ENCODE measurements at regions not wholly inside any gene's neighbourhood (a gene's known extent, or its start where the extent isn't known, plus 50 kb on each side); places are given as distances from the start of the nearest gene placed in this dataset.

- no peak for ATAC-seq
- TF ChIP-seq BACH2 (CRISPR knock-in tag; IDR thresholded peaks at IDR 0.05; ENCODE audit: borderline replicate concordance) (no peak), ZNF8 (CRISPR knock-in tag; IDR thresholded peaks at IDR 0.05) (no peak), RARB (CRISPR knock-in tag; IDR thresholded peaks at IDR 0.05) (no peak)
Measured at GRCh38 chr15:94749811-94750617, 518.7 kb downstream of the MCTP2 start.

GRCh38 chr15:94760348-94760747, 529.0 kb downstream of the MCTP2 start:
- TF ChIP-seq ARNTL (CRISPR knock-in tag; IDR thresholded peaks at IDR 0.05; ENCODE audit: borderline replicate concordance, low read depth) (no peak), BACH2 (CRISPR knock-in tag; IDR thresholded peaks at IDR 0.05; ENCODE audit: borderline replicate concordance) (no peak)
- TF ChIP-seq, protein P1, sequence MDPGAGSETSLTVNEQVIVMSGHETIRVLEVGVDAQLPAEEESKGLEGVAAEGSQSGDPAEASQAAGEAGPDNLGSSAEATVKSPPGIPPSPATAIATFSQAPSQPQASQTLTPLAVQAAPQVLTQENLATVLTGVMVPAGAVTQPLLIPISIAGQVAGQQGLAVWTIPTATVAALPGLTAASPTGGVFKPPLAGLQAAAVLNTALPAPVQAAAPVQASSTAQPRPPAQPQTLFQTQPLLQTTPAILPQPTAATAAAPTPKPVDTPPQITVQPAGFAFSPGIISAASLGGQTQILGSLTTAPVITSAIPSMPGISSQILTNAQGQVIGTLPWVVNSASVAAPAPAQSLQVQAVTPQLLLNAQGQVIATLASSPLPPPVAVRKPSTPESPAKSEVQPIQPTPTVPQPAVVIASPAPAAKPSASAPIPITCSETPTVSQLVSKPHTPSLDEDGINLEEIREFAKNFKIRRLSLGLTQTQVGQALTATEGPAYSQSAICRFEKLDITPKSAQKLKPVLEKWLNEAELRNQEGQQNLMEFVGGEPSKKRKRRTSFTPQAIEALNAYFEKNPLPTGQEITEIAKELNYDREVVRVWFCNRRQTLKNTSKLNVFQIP (CRISPR knock-in tag; IDR thresholded peaks at IDR 0.05; ENCODE audit: borderline replicate concordance, low read depth): no peak
- TF ChIP-seq, protein P2, sequence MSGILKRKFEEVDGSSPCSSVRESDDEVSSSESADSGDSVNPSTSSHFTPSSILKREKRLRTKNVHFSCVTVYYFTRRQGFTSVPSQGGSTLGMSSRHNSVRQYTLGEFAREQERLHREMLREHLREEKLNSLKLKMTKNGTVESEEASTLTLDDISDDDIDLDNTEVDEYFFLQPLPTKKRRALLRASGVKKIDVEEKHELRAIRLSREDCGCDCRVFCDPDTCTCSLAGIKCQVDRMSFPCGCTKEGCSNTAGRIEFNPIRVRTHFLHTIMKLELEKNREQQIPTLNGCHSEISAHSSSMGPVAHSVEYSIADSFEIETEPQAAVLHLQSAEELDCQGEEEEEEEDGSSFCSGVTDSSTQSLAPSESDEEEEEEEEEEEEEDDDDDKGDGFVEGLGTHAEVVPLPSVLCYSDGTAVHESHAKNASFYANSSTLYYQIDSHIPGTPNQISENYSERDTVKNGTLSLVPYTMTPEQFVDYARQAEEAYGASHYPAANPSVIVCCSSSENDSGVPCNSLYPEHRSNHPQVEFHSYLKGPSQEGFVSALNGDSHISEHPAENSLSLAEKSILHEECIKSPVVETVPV (CRISPR knock-in tag; IDR thresholded peaks at IDR 0.05): no peak
- ATAC-seq: no peak

GRCh38 chr15:94761574-94761973, 530.2 kb downstream of the MCTP2 start:
- ATAC-seq: no peak

DNA sequence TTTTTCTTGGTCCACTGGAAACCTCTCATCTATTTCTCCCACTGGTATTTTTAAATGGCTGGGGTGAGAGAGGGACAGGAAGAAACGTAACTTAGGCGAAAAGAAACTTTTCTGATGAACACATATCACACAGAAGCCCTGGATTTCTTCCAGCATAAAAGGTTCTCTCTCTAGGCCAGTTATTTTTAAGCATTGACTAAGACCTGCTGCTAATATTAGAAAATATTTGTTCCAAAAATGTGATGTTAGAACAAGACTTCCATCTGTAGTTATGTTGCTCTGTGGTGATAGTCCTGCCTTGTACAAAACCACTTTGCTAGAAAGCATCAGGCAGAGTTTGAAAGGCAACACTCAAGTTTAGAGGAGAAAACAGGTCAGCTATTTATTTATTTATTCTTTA, 537.7 kb downstream of the MCTP2 start:
- no peak for TF ChIP-seq ZC3H10 (CRISPR knock-in tag; IDR thresholded peaks at IDR 0.05)
- no peak for TF ChIP-seq PPARA (CRISPR knock-in tag; IDR thresholded peaks at IDR 0.05; ENCODE audit: borderline replicate concordance)
- TF ChIP-seq, protein P1 (CRISPR knock-in tag; IDR thresholded peaks at IDR 0.05; ENCODE audit: borderline replicate concordance, low read depth): no peak
- TF ChIP-seq ZFP3 (CRISPR knock-in tag; IDR thresholded peaks at IDR 0.05): no peak
- TF ChIP-seq BACH2 (CRISPR knock-in tag; IDR thresholded peaks at IDR 0.05; ENCODE audit: borderline replicate concordance): no peak
- TF ChIP-seq ZNF565 (CRISPR knock-in tag; conservative IDR thresholded peaks at IDR 0.05; ENCODE audit: low read depth): no peak
- no peak for TF ChIP-seq ISL1 (CRISPR knock-in tag; IDR thresholded peaks at IDR 0.05)
- no peak for TF ChIP-seq ARNTL (CRISPR knock-in tag; IDR thresholded peaks at IDR 0.05; ENCODE audit: borderline replicate concordance, low read depth)
- TF ChIP-seq ZNF8 (CRISPR knock-in tag; IDR thresholded peaks at IDR 0.05): no peak
- TF ChIP-seq OSR1 (CRISPR knock-in tag; IDR thresholded peaks at IDR 0.05): no peak
- TF ChIP-seq ZNF70 (CRISPR knock-in tag; IDR thresholded peaks at IDR 0.05): no peak
- TF ChIP-seq, protein P3, sequence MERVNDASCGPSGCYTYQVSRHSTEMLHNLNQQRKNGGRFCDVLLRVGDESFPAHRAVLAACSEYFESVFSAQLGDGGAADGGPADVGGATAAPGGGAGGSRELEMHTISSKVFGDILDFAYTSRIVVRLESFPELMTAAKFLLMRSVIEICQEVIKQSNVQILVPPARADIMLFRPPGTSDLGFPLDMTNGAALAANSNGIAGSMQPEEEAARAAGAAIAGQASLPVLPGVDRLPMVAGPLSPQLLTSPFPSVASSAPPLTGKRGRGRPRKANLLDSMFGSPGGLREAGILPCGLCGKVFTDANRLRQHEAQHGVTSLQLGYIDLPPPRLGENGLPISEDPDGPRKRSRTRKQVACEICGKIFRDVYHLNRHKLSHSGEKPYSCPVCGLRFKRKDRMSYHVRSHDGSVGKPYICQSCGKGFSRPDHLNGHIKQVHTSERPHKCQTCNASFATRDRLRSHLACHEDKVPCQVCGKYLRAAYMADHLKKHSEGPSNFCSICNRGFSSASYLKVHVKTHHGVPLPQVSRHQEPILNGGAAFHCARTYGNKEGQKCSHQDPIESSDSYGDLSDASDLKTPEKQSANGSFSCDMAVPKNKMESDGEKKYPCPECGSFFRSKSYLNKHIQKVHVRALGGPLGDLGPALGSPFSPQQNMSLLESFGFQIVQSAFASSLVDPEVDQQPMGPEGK (CRISPR knock-in tag; IDR thresholded peaks at IDR 0.05; ENCODE audit: borderline replicate concordance): no peak
- no peak for TF ChIP-seq TSHZ2 (CRISPR knock-in tag; IDR thresholded peaks at IDR 0.05)
- no peak for TF ChIP-seq RARB (CRISPR knock-in tag; IDR thresholded peaks at IDR 0.05)
- TF ChIP-seq SNAI2 (CRISPR knock-in tag; IDR thresholded peaks at IDR 0.05): no peak
- TF ChIP-seq, protein P2 (CRISPR knock-in tag; IDR thresholded peaks at IDR 0.05): no peak
- no peak for TF ChIP-seq GLIS3 (CRISPR knock-in tag; IDR thresholded peaks at IDR 0.05)
- no peak for ATAC-seq

More at GRCh38 chr15:94761574-94761973, 530.2 kb downstream of the MCTP2 start:
- no peak for TF ChIP-seq SNAI2 (CRISPR knock-in tag; IDR thresholded peaks at IDR 0.05)

All from SK-N-SH treated with all-trans-retinoic acid at 6 μM for 48 hours (cell line).